Kidney (tissue), 13 donors: ENCODE measurements at regions not wholly inside any gene's neighbourhood (a gene's known extent, or its start where the extent isn't known, plus 50 kb on each side); places are given as distances from the start of the nearest gene placed in this dataset.
A peak's percentile ranks its signal among the peaks of the same experiment; 100 is the strongest.

Experiments
- DNase-seq, 5 donors: peaks; one replicate each; pipeline ENCODE4 v3.0.0-alpha.2; 2013 to 2020
- FAIRE-seq: peaks from 2 replicates; lab custom pipeline; 2012; peaks lifted over from hg19 to GRCh38; lab: Jason Lieb, UNC
- H3K27ac ChIP-seq, 2 donors: one replicate each; pipeline ENCODE4 v1.7.0; 2013; ENCODE audit warnings: low read depth in 2 of 2, low read length in 2 of 2, inconsistent platforms in 1 of 2
- H3K27me3 ChIP-seq: one replicate; pipeline ENCODE4 v1.7.1; 2013; ENCODE audit warnings: low read length, inconsistent platforms; ENCODE audit not compliant: control insufficient read depth, insufficient read depth
- H3K36me3 ChIP-seq, 3 donors: one replicate each; pipeline versions ENCODE4 v1.7.0 to v1.7.1; 2013; ENCODE audit warnings: low read length in 3 of 3, control low read depth in 1 of 3, inconsistent platforms in 1 of 3; ENCODE audit not compliant: insufficient read depth in 3 of 3, control insufficient read depth in 2 of 3
- H3K4me1 ChIP-seq, 3 donors: one replicate each; pipeline versions ENCODE4 v1.7.0 to v1.7.1; 2013; ENCODE audit warnings: low read length in 3 of 3, inconsistent platforms in 1 of 3, low read depth in 1 of 3; ENCODE audit not compliant: control insufficient read depth in 2 of 3, insufficient read depth in 2 of 3
- H3K4me3 ChIP-seq, 3 donors: one replicate each; pipeline versions ENCODE4 v1.7.0 to v1.8.1; 2013; ENCODE audit warnings: low read length in 3 of 3, control low read depth in 1 of 3, inconsistent platforms in 1 of 3
- H3K9ac ChIP-seq, 3 donors: one replicate each; pipeline versions ENCODE4 v1.7.0 to v1.7.1; 2013; ENCODE audit warnings: low read length in 3 of 3, control low read depth in 1 of 3, inconsistent platforms in 1 of 3
- H3K9me3 ChIP-seq, 3 donors: one replicate each; pipeline versions ENCODE4 v1.7.0 to v1.7.1; 2013; ENCODE audit warnings: low read length in 3 of 3, control low read depth in 1 of 3, inconsistent platforms in 1 of 3; ENCODE audit not compliant: control insufficient read depth in 2 of 3, insufficient read depth in 1 of 3
- intact Hi-C: fragments of 100-400 bp; cut with DNase I; formaldehyde crosslinking; loops from one replicate; pipeline ENCODE4 v1.11.1; 2022
- TF ChIP-seq, protein P1 (sequence below): IDR thresholded peaks from 3 replicates; pipeline ENCODE4 v1.5.1; 2012; ENCODE audit warnings: mild to moderate bottlenecking, moderate library complexity, borderline replicate concordance; ENCODE audit not compliant: insufficient read depth; ENCODE audit errors: extremely low read depth
- donor health status: control.
- donor health status: control.
- donor health status: control.
- donor health status: control.
- donor health status: control.
- donor health status: DM: yes; HTN: yes; CAD: no.
- donor health status: Normal renal cell carcinoma (clear cell type).

DNA sequence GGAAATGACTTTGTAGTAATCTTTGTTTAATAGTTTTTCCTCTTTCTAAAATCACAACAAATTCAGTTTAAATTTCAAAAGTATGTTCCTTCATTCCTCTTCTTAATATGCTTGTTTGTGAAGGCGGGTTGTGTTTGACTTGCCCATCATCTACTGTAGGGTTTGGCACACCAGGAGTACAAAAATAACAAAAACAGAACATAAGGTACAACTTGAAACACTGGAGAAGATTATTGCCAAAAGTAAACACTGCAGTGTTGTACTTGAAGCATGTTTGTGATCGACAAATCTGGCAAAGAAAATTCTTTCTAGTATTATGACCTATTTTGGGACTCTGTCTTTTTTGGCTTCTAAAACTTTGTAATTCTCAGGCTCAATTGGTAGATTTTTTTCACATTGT lies 518.6 kb downstream of the SLITRK5 start:
- FAIRE-seq (no peak), DNase-seq (no peak)
- TF ChIP-seq, protein P1, sequence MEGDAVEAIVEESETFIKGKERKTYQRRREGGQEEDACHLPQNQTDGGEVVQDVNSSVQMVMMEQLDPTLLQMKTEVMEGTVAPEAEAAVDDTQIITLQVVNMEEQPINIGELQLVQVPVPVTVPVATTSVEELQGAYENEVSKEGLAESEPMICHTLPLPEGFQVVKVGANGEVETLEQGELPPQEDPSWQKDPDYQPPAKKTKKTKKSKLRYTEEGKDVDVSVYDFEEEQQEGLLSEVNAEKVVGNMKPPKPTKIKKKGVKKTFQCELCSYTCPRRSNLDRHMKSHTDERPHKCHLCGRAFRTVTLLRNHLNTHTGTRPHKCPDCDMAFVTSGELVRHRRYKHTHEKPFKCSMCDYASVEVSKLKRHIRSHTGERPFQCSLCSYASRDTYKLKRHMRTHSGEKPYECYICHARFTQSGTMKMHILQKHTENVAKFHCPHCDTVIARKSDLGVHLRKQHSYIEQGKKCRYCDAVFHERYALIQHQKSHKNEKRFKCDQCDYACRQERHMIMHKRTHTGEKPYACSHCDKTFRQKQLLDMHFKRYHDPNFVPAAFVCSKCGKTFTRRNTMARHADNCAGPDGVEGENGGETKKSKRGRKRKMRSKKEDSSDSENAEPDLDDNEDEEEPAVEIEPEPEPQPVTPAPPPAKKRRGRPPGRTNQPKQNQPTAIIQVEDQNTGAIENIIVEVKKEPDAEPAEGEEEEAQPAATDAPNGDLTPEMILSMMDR: no peak
- Histone ChIP-seq H3K9me3 (no peaks in the 10 kb centered on the region), H3K27ac (no peak overlapping the region), H3K4me3 (no peak overlapping the region), H3K36me3 (no peaks in the 10 kb centered on the region), H3K4me1 (no peaks in the 10 kb centered on the region), H3K27me3 (no peaks in the 10 kb centered on the region), H3K9ac (no peak overlapping the region)
- intact Hi-C loops: no loop called here

DNA sequence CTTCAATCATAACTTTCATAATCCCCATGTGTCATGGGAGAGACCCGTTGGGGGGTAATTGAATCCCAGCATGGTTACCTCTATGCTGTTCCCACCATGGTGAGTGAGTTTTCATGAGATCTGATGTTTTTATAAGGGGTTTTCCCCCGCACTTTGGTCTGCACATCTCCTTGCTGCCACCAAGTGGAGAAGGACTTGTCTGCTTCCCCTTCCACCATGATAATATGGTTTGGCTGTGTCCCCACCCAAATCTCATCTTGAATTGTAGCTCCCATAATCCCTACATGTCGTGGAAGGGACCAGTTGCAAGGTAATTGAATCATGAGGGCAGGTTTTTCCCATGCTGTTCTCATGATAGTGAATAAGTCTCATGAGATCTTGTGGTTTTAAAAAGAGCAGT lies 524.9 kb downstream of the SLITRK5 start:
- FAIRE-seq: no peak
- H3K27me3 ChIP-seq: no peaks in the 10 kb centered on the region
- no peaks in the 10 kb centered on the region for H3K4me1 ChIP-seq
- H3K4me3 ChIP-seq: no peak overlapping the region
- no peak for DNase-seq
- no peak overlapping the region for H3K9ac ChIP-seq
- H3K9me3 ChIP-seq: no peaks in the 10 kb centered on the region
- no peaks in the 10 kb centered on the region for H3K36me3 ChIP-seq
- intact Hi-C loops: no loop called here
- TF ChIP-seq, protein P1: no peak
- no peak overlapping the region for H3K27ac ChIP-seq

DNA sequence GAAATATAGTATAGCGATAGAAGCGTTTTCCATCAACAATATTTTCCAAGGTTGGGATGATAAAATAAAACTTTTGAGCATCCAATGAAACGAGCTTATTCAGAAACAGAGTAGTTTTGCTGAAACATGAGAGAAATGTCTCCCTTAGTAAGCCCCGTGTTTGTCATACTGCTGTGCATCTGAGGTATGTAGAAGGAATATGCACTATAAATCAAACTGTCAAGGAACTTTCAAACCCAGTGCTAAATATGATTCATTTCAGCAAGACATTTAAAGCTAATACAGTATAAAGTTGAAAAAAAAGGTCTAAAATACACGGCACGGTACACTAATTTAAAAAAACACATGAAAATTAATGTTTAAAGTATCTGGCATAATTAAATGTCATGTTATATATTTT lies 546.2 kb downstream of the SLITRK5 start:
- TF ChIP-seq, protein P1: no peak
- peak in 2 of 5 donors; percentile 42 to 62 for DNase-seq
- no peaks in the 10 kb centered on the region for H3K4me1 ChIP-seq
- H3K4me3 ChIP-seq: no peak overlapping the region
- H3K27ac ChIP-seq: no peak overlapping the region
- H3K27me3 ChIP-seq: no peaks in the 10 kb centered on the region
- H3K36me3 ChIP-seq: no peaks in the 10 kb centered on the region
- intact Hi-C loops: no loop called here
- no peaks in the 10 kb centered on the region for H3K9me3 ChIP-seq
- peak; percentile 13 for FAIRE-seq
- H3K9ac ChIP-seq: no peak overlapping the region

DNA sequence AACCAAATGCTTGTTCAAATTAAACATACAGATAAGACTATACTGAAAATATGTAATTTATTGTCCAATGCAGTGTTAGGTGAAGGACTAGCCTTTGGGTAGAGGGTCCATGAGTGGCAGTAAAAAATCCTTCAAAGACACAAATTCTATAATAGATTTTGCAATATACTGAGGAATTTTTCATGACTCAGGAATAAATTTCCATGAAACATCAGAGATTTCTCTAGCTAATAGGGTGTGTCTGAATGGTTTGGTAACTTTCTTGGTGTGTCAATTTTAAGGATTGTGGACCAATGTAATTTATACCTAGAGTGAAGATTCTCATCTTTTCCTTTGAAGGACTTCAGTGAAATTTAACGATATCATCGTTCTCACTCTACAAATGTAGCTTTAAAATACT lies 546.7 kb downstream of the SLITRK5 start:
- Histone ChIP-seq H3K27ac (no peak overlapping the region), H3K4me3 (no peak overlapping the region), H3K9me3 (no peaks in the 10 kb centered on the region), H3K36me3 (no peaks in the 10 kb centered on the region), H3K9ac (no peak overlapping the region), H3K27me3 (no peaks in the 10 kb centered on the region), H3K4me1 (no peaks in the 10 kb centered on the region)
- intact Hi-C loops: no loop called here
- FAIRE-seq (no peak), DNase-seq (no peak)
- TF ChIP-seq, protein P1: no peak
